Prostate gland (tissue), 1 donor: ENCODE measurements at regions not wholly inside any gene's neighbourhood (a gene's known extent, or its start where the extent isn't known, plus 50 kb on each side); places are given as distances from the start of the nearest gene placed in this dataset.

Source experiments
- POLR2A ChIP-seq: fragments of 450-650 bp; IDR thresholded peaks from one replicate; pipeline ENCODE4 v1.6.1; 2016; ENCODE audit warnings: antibody characterized with exemption, mild to moderate bottlenecking
- POLR2AphosphoS5 ChIP-seq: sonication (generic); formaldehyde crosslinking; IDR thresholded peaks from one replicate; pipeline ENCODE4 v1.6.1; 2017; ENCODE audit warnings: antibody characterized with exemption

DNA sequence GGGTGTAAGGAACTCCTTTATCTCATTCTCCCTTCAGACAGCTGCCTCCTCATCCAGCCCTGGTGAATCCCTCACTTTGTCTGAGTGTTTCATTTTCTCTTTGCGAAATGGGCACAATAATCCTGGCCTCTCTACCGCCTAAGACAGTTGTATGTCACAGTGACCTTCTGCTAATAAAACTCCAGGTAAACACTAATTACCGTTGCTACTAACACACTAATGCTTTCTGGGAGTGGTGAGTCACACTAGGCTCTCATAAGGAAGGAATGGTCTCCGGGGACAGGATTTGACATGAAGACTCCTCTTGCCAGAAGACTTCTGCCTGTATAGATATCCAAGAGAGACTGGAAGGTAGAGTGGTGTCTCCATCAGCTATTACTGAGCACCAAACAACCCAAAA, 71.7 kb upstream of the SNRK start:
- TF ChIP-seq POLR2A (no peak), POLR2AphosphoS5 (no peak)
